Lower leg skin (tissue), 3 donors: ENCODE measurements at regions not wholly inside any gene's neighbourhood (a gene's known extent, or its start where the extent isn't known, plus 50 kb on each side); places are given as distances from the start of the nearest gene placed in this dataset.

Experiments
- CTCF ChIP-seq, 3 donors: fragments of 450-650 bp; IDR thresholded peaks; one replicate each; pipeline ENCODE4 v1.5.1; 2016; ENCODE audit warnings: antibody characterized with exemption in 3 of 3, mild to moderate bottlenecking in 3 of 3, moderate library complexity in 2 of 3
- POLR2A ChIP-seq, 2 donors: fragments of 450-650 bp; IDR thresholded peaks; one replicate each; pipeline ENCODE4 v1.6.1; 2016 to 2017; ENCODE audit warnings: antibody characterized with exemption in 2 of 2, mild to moderate bottlenecking in 1 of 2, moderate library complexity in 1 of 2

GRCh38 chr6:86474081-86474480 lies 463.2 kb upstream of the HTR1E start:
- TF ChIP-seq POLR2A (IDR thresholded peaks at IDR 0.05) (no peak), CTCF (IDR thresholded peaks at IDR 0.05) (no peak)
